ENCODE measurements at regions not wholly inside any gene's neighbourhood (a gene's known extent, or its start where the extent isn't known, plus 50 kb on each side); places are given as distances from the start of the nearest gene placed in this dataset.
"Not testable (repeated sequence)": the region's sequence is repeated elsewhere in the genome, so short reads cannot be mapped to it uniquely, and the experiment has no call there.

DNA sequence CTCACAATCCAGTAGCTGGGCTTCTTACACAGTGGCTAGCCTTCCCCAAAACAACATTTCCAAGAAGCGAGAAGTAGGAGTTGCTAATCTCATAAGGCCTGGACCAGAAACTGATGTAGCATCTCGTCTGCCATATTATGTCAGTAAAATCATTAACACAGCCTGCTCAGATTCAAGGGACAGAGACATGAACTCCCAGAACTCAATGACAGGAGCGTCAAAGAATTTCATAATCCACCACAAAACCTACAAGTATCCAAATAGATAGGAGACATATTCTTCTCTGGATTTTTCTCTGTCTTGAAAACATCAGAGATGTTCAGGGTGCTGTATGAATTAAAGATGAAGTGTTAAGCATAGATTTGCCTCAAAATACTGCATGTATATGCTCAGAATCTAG, 457.6 kb upstream of the ACTBL2 start:
- no peak for TF ChIP-seq POLR2A (IDR thresholded peaks at IDR 0.05; ENCODE audit: low read depth, low read length)
- FAIRE-seq (no peak), DNase-seq (ENCODE audit: insufficient read length, low spot score) (no peak)

DNA sequence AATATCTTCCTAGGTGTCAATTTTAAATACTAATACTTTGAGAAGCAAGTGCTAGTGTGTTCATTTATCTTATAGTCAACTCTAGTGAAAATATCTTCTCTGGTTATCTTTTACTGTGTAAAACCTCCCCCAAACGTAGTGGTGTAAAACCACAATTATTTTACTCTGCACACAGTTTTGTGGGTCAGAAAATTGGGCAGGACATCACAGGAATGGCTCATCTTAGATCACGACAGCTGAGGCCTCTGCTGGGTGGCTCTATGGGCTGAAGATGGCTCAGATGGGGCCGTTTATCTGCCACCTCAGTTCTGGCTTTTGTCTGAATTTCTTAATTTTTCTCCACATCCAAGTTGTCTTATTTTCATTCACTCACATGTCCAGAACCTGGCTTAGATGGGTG, 457.2 kb upstream of the ACTBL2 start:
- FAIRE-seq (no peak), DNase-seq (ENCODE audit: insufficient read length, low spot score) (no peak)
- no peak for TF ChIP-seq POLR2A (IDR thresholded peaks at IDR 0.05; ENCODE audit: low read depth, low read length)

DNA sequence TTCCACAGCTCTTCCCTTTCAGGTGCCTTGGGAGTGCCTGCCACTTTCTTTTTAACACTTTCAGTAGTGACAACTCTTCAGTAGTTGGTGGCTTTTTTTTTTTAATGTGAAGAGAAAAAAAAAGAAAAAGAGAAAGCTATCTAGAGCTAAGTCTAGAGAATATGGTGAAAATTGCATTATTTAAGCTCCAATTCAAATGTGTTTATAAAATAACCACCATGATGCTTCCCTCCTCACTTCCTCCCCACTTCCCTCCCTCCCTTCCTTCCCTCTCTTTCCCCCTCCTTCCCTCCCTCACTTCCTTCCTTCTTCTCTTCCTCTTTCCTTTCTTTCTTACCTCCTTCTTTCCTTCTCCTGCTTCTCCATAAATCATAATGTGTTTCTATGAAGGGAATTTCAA, 456.7 kb upstream of the ACTBL2 start:
- DNase-seq (ENCODE audit: insufficient read length, low spot score) (no peak), FAIRE-seq (no peak)
- no peak for TF ChIP-seq POLR2A (IDR thresholded peaks at IDR 0.05; ENCODE audit: low read depth, low read length)

DNA sequence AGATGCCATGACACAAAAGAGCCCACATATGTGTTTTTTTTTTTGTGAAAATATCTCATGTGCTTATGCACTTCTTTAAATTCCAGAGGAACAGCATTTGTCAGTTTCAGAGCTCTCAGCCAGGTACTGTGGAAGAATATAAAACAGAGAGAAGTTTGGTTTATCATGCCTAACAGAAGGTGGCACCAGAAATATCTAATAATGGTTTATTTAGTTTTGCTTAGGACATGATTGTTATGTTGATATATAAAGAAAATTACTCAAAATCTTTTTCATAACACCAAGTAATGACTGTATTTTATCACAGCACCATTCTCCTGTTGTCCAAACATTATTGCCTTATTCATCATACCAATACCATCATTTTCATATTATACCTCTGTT, 455.6 kb upstream of the ACTBL2 start:
- no peak for FAIRE-seq
- no peak for DNase-seq (ENCODE audit: insufficient read length, low spot score)
- TF ChIP-seq POLR2A (IDR thresholded peaks at IDR 0.05; ENCODE audit: low read depth, low read length): no peak

DNA sequence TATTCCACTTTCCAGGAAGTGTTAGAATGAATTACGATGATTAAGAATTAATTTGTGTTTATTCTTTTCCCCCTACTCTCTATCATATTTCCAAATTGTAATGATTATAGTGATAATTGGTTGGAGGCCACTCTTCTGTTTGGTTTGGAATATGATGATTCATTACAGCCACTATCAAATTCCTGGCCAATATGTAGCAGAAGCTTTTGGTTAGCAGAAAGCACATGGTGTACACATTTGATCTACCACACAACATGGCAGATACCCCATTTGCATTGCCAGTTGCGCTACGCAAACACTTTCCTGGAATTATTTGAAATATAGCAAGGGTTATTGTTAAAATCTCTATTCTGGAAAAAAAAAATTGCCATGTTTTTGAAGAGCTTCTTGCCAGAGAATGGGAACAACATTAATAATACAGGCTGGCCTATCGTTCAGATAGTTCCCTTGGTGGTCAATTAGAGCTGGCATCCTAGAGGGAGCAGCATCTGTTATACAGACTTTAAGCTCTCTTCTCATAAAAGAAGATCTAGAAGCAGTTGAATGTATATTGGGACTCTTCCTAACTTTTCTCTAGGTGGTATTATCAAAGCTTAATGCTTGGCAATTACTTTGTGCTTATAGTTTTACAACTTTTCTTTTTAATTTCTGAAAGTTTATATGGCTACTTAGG, 455.0 kb upstream of the ACTBL2 start:
- no peak for DNase-seq (ENCODE audit: insufficient read length, low spot score)
- TF ChIP-seq POLR2A (IDR thresholded peaks at IDR 0.05; ENCODE audit: low read depth, low read length): no peak
- FAIRE-seq: peak; percentile 38

DNA sequence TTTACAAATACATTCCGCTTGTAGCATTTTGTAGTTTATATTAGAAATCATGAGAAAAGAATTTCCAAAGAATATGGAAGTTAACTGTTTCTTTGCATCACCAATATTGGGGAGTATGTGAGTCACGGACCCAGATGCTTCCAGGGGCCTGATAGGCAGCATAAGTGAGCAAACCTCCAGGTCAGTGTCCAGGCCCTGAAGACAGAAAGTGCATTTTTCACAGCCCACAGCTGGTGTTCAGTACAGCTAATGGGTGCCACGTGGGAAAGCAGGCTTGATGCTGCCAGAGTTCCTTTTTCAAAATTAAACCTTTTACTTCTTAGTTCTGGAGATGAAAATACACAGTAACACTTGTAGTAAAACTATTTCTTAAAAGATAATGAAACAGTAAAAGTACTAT, 454.4 kb upstream of the ACTBL2 start:
- TF ChIP-seq POLR2A (IDR thresholded peaks at IDR 0.05; ENCODE audit: low read depth, low read length): no peak
- FAIRE-seq: no peak
- no peak for DNase-seq (ENCODE audit: insufficient read length, low spot score)

DNA sequence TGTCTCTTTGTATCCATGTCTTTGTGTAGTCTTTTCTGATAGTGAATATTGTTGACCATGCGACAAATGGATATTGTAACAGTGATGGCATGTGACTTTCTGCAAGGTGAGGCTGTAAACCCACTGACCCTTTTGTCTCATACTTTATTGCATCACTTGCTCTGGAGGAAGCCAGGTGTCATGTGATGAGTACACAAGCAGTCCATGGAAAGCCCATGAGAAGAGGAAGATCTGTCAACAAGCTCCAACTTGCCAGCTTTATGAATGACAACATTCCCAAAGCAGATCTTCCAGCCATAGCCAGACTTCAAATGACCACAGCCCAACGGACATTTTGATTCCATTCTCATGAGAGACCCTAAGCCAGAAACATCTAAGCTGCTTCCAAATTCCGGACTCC, 450.1 kb upstream of the ACTBL2 start:
- DNase-seq (ENCODE audit: insufficient read length, low spot score) (no peak), FAIRE-seq (no peak)
- TF ChIP-seq POLR2A (IDR thresholded peaks at IDR 0.05; ENCODE audit: low read depth, low read length): no peak

DNA sequence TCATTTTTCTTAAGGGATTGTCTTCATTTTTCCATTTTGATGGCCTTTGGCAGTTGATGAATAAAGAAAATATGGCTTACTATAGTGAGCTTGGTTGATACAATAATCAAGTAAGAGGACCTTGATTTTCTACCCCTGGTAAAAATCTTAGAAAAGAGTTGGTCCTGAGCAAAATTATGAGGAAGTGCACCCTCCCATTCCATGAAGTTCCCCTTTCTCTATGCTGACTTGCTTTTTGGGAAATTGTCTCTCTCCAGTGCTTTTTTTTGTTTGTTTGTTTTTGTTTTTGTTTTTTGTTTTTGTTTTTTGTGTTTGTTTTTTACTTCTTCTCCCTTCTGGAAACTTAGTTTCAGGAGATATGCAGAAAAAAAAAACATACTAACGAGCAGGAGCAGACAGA, 449.2 kb upstream of the ACTBL2 start:
- DNase-seq (ENCODE audit: insufficient read length, low spot score): no peak
- no peak for TF ChIP-seq POLR2A (IDR thresholded peaks at IDR 0.05; ENCODE audit: low read depth, low read length)

DNA sequence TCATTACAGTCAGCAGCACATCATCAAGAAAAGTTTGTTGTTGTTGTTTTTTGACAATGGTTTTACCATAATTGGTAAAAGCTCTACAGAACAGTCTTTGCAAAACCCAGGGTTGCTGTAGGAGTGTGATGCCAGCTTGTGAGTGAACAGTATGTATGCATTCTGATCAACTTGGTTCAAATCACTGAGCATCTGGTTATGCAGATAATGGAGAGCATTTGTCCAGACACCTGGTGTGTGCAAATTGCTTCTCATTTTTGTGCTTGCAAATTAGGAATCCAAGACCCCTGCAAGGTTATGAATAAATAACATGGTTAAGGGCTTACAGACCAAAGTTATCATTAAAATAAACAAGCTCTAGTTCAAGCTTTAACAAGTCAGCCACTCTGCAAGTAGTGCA, 448.7 kb upstream of the ACTBL2 start:
- no peak for TF ChIP-seq POLR2A (IDR thresholded peaks at IDR 0.05; ENCODE audit: low read depth, low read length)
- DNase-seq (ENCODE audit: insufficient read length, low spot score) (no peak), FAIRE-seq (no peak)

More for the DNA sequence above, 449.2 kb upstream of the ACTBL2 start:
- no peak for FAIRE-seq

DNA sequence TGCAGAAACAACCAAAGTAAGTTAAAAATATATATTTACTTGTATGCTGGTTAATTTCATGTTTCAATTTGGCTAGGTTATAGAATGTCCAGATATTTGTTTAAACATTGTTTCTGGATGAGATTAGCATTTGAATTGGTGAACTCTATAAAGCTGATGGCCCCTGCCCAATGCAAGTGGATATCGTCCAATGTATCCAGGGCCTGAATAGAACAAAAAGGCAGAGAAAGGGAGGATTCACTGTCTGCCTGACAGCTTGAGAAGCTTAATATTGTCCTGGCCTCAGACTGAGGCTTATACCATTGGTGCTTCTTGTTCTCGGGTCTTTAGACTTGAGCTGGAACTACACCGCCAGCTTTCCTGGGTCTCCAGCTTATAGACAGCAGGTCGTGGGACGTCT, 446.7 kb upstream of the ACTBL2 start:
- no peak for TF ChIP-seq POLR2A (IDR thresholded peaks at IDR 0.05; ENCODE audit: low read depth, low read length)
- FAIRE-seq: no peak
- DNase-seq (ENCODE audit: insufficient read length, low spot score): no peak

DNA sequence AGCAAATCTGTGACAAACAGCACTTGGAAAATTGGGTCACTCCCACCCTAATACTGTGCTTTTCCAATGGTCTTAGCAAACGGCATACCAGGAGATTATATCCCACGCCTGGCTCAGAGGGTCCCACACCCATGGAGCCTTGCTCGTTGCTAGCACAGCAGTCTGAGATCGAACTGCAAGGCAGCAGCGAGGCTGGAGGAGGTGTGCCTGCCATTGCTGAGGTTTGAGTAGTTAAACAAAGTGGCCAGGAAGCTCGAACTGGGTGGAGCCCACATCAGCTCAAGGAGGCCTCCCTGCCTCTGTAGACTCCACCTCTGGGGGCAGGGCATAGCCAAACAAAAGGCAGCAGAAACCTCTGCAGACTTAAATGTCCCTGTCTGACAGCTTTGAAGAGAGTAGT, 440.5 kb upstream of the ACTBL2 start:
- not testable (repeated sequence) for DNase-seq (ENCODE audit: insufficient read length, low spot score); FAIRE-seq

DNA sequence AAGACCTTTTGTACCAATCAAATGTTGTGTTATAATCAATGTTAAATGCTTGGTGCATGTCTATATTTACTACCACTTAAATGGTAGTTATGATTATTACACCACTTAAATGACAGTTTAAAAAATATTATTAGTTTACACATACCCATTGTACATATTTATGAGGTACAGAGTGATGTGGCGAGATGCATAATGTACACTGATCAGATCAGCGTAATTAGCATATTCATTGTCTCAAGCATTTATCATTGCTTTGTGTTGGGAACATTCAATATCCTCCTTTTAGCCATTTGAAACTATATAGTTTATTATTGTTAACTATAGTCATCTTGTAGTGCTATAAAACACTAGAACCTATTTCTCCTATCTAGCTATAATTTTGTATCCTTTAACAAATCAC, 434.4 kb upstream of the ACTBL2 start:
- DNase-seq (ENCODE audit: insufficient read length, low spot score) (no peak), FAIRE-seq (no peak)
- no peak for TF ChIP-seq POLR2A (IDR thresholded peaks at IDR 0.05; ENCODE audit: low read depth, low read length)

DNA sequence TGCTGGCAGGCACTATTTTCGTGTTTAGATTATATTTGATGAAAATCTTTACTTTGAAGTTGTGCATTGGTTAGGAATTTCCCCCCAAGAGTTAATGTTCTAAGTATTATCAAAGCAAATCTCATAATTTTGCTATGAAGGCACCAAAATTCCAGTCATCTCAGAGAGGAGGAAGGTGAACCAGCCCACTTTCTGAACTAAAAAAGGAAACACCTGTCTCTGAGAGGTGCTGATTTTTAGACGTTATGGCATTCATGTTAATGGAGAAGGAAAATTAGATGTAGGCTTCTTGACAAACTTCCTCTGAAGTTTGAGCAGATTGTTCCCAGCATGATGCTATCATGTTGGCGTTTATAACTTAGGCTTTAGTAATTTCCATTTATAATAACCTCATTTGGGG, 432.9 kb upstream of the ACTBL2 start:
- FAIRE-seq (no peak), DNase-seq (ENCODE audit: insufficient read length, low spot score) (no peak)
- no peak for TF ChIP-seq POLR2A (IDR thresholded peaks at IDR 0.05; ENCODE audit: low read depth, low read length)

DNA sequence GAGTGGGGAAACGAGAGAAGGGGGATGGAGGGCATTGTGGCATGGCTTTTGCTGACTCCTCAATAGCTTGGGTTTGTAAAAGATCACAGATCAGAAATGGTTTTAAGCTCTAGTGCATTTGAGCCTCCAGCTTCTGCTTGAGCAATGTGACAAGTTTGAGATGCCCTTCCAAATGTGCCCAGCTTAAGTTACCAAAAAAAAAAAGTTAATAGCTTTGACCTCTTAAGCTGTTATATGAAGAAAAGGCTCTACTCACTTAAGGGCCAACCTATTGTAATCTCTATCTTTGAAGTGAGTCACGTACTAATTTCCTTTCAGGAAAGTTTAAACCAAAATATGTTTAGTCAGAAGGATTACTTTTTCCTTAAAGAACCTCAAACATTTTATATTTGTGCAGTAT, 428.8 kb upstream of the ACTBL2 start:
- FAIRE-seq: peak; percentile 74
- DNase-seq (ENCODE audit: insufficient read length, low spot score): no peak

DNA sequence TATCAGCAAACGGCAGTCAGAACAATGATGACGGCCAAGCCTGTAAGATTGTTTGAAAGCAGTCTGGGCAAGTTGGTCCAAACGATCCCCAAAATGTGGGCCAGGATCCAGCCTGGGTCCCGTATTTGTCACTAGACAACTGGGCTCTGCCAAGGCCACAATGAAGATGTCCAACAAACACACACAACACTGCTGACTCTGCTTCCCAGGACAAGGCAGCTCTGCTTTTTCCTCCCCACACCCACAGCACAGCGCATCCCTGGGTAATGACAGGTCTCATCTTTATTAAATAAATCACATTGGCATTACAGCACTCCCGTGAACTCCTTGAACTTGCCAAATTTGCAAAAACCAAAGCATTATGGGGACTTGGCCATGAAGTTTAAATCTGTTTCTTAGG, 424.1 kb upstream of the ACTBL2 start:
- no peak for DNase-seq (ENCODE audit: insufficient read length, low spot score)
- no peak for FAIRE-seq
- TF ChIP-seq POLR2A (IDR thresholded peaks at IDR 0.05; ENCODE audit: low read depth, low read length): no peak

More for the DNA sequence above, 428.8 kb upstream of the ACTBL2 start:
- no peak for TF ChIP-seq POLR2A (IDR thresholded peaks at IDR 0.05; ENCODE audit: low read depth, low read length)

DNA sequence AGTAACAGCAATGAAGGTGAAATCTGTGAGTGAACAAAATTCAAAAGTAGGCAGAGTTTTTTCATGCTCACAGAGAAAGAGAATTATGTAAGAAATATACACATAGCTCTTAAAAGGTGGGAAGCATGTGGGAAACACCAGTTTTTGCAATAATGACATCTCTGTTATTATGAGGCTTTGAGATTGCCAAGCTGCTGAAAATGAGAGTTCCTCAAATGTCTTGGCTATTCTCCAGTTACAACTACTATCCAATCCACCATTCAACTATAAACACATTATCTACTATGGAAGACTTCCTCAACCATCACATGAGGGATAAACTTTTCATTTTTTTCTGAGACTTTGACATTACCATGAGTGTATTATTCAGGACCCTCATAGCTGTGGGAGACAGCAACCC, 420.8 kb upstream of the ACTBL2 start:
- no peak for TF ChIP-seq POLR2A (IDR thresholded peaks at IDR 0.05; ENCODE audit: low read depth, low read length)
- FAIRE-seq (peak; percentile 64), DNase-seq (ENCODE audit: insufficient read length, low spot score) (no peak)
